Muscle of leg (tissue), 3 donors: ENCODE measurements at regions not wholly inside any gene's neighbourhood (a gene's known extent, or its start where the extent isn't known, plus 50 kb on each side); places are given as distances from the start of the nearest gene placed in this dataset.
"Not testable (repeated sequence)": the region's sequence is repeated elsewhere in the genome, so short reads cannot be mapped to it uniquely, and the experiment has no call there.

Experiments used
- DNase-seq: peaks from one replicate; pipeline ENCODE4 v3.0.0; 2013
- H3K27ac ChIP-seq: one replicate; pipeline ENCODE4 v1.5.1; 2013; ENCODE audit warnings: mild to moderate bottlenecking, low read length, control low read depth
- H3K27me3 ChIP-seq: one replicate; pipeline ENCODE4 v1.6.1; 2013; ENCODE audit warnings: low read length; ENCODE audit not compliant: control insufficient read depth, insufficient read depth
- H3K36me3 ChIP-seq: one replicate; pipeline ENCODE4 v1.6.1; 2013; ENCODE audit warnings: low read length; ENCODE audit not compliant: control insufficient read depth, insufficient read depth
- H3K4me1 ChIP-seq: one replicate; pipeline ENCODE4 v1.6.1; 2013; ENCODE audit warnings: low read length; ENCODE audit not compliant: control insufficient read depth, insufficient read depth
- H3K4me3 ChIP-seq: one replicate; pipeline ENCODE4 v1.5.1; 2013; ENCODE audit warnings: low read length, control low read depth
- H3K9me3 ChIP-seq: replicated peaks from 2 replicates; pipeline ENCODE4 v1.6.1; 2013; ENCODE audit warnings: low read depth, low read length; ENCODE audit not compliant: control insufficient read depth
- WGBS: methylation state at CpG from one replicate; pipeline ENCODE4 v1.1.5; 2013; ENCODE audit warnings: missing lambda C conversion rate; ENCODE audit not compliant: insufficient coverage; 5-methylcytosine and 5-hydroxymethylcytosine counted together

- not testable (repeated sequence) for H3K36me3 ChIP-seq, H3K4me1 ChIP-seq, H3K9me3 ChIP-seq, H3K27me3 ChIP-seq, DNase-seq, H3K4me3 ChIP-seq, H3K27ac ChIP-seq
- no CpG with 5 or more reads among the region's 1 CpG for WGBS
Observed at GRCh38 chr7:106713452-106713851, 52.5 kb upstream of the CCDC71L start.

GRCh38 chr7:106714590-106715442 lies 53.9 kb upstream of the CCDC71L start:
- not testable (repeated sequence) for H3K4me3 ChIP-seq, H3K36me3 ChIP-seq, H3K27me3 ChIP-seq, H3K4me1 ChIP-seq, H3K27ac ChIP-seq, DNase-seq, H3K9me3 ChIP-seq
- WGBS, result no CpG with 5 or more reads among the region's 6 CpGs

DNA sequence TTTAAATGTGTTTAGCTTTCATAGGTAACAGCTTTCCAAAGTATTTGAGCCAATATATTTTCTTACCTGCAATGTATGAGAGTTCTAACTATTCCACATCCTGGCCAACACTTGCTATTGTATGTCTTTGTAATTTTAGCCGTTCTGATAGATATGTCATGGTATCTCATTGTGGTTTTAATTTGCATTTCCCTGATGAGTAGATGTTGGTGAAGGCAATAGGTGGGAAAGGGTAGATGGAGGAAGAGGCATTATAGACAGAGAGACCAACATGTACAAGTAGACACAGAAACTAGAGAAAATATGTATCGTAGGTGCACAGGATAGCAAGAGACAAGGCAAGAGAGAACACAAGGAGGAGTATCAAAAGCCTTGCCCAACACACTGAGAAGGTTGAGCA lies 54.8 kb upstream of the CCDC71L start:
- H3K4me1 ChIP-seq, result no peaks in the 10 kb centered on the region
- H3K27me3 ChIP-seq, result no peaks in the 10 kb centered on the region
- H3K4me3 ChIP-seq, result no peak overlapping the region
- no peaks in the 10 kb centered on the region for H3K9me3 ChIP-seq
- no CpG with 5 or more reads among the region's 2 CpGs for WGBS
- no peaks in the 10 kb centered on the region for H3K36me3 ChIP-seq
- DNase-seq, result no peak
- no peak overlapping the region for H3K27ac ChIP-seq

- no peaks in the 10 kb centered on the region for H3K27me3 ChIP-seq
- no peaks in the 10 kb centered on the region for H3K9me3 ChIP-seq
- WGBS, result no CpG with 5 or more reads among the region's 1 CpG
- DNase-seq, result no peak
- no peaks in the 10 kb centered on the region for H3K36me3 ChIP-seq
- H3K27ac ChIP-seq, result no peak overlapping the region
- no peaks in the 10 kb centered on the region for H3K4me1 ChIP-seq
- H3K4me3 ChIP-seq, result no peak overlapping the region
Observed at GRCh38 chr7:106717254-106717954, 56.4 kb upstream of the CCDC71L start.

- no peak overlapping the region for H3K27ac ChIP-seq
- H3K4me3 ChIP-seq, result no peak overlapping the region
- H3K27me3 ChIP-seq, result no peaks in the 10 kb centered on the region
- H3K4me1 ChIP-seq, result no peaks in the 10 kb centered on the region
- no peaks in the 10 kb centered on the region for H3K36me3 ChIP-seq
- whole genome bisulfite sequencing, result 40% methylated on average over 1 of the region's 3 CpGs
- peak; percentile 59 for DNase-seq
- no peaks in the 10 kb centered on the region for H3K9me3 ChIP-seq
Observed at GRCh38 chr7:106717955-106718871, 57.3 kb upstream of the CCDC71L start.

DNA sequence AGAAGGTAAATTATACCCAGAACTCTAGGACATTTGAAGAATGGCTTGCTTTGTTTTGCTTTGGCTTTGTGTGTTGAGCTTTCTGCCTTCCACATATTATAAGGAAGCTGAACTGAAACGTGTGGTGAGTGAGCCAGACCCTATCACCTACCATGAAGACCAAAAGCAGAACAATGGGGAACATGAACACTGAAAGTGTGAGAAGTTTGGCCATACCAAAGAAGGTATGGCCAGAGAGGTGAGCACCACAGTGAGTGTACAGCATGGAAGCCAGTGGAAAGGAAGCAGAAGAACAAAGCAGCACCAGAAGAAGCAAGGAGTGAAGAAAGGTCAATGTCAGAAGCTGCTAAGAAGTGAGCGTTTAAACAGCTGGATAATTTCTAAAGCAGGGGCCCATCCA lies 59.7 kb upstream of the CCDC71L start:
- H3K4me3 ChIP-seq, result no peak overlapping the region
- H3K4me1 ChIP-seq, result no peaks in the 10 kb centered on the region
- WGBS, result 91% methylated on average over 1 of the region's 2 CpGs
- no peak overlapping the region for H3K27ac ChIP-seq
- no peak for DNase-seq
- no peaks in the 10 kb centered on the region for H3K27me3 ChIP-seq
- no peaks in the 10 kb centered on the region for H3K9me3 ChIP-seq
- H3K36me3 ChIP-seq, result no peaks in the 10 kb centered on the region

DNA sequence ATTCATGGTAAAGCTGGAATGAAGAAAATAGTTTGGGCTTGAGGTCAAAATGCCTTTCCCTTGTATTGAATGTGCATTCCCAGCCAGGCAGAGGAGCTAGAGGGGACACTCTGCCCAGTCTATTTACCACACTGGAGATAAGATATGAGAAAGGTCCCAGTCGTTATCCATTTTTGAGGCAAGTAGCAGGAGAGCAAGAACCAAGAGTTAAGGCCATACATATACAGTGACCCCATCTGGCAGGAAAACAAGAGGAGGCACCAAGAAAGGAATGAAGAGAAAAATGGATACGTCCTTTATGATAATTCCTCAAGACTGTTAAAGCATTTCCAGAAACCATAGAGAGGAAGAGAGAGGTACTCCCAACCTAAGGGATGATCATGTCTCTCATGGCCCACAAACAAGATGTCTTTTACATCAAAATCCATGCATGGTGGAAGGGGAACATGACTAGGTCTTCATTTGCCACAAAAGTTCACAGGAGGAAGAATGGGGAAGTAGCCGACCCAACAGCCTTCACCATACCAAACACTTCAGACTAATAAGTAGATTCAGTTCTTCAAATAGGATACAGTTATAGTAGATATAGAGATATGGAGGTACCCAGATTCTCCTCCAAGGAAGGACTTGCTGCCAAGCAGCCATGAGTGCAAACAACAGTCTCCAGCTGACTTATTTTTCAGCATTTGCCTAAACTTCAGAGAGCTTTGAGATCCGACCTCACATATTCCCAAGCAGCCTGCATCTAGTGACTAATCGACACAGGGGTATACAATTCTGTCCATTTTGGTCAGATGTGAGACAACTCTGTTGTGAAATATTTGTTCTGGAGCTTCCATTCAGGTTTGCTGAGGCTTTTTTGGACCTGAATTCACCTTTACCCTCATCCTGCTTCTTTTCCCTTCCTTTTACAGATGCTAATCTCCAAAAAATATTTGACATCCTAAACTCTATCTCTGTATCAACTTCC lies 61.1 kb upstream of the CCDC71L start:
- DNase-seq, result no peak

DNA sequence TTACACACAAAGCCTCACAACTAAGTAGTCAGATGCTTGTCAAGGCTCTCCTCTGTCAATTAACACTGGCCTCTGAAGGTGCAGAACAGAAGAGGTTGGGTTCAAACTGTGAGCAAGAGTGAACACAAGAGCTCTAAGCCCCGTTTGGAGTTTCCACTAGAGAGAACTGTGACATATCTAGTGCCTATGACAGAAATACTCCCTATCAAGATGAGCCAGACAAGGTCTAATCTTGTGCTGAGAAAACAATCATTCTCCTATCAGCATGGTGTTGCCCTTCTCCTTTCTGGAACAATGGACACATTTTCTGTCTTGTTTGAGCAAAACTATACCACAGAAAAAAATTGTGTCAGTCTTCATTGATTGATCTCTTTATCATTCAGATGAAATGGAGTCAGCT lies 62.4 kb upstream of the CCDC71L start:
- no peaks in the 10 kb centered on the region for H3K9me3 ChIP-seq
- no CpG with 5 or more reads among the region's 1 CpG for WGBS
- H3K4me3 ChIP-seq, result no peak overlapping the region
- no peaks in the 10 kb centered on the region for H3K4me1 ChIP-seq
- H3K27me3 ChIP-seq, result no peaks in the 10 kb centered on the region
- H3K27ac ChIP-seq, result no peak overlapping the region
- no peak for DNase-seq
- H3K36me3 ChIP-seq, result no peaks in the 10 kb centered on the region

More for the DNA sequence above, 61.1 kb upstream of the CCDC71L start:
- WGBS, result no CpG with 5 or more reads among the region's 5 CpGs
- no peaks in the 10 kb centered on the region for H3K4me1 ChIP-seq
- no peak overlapping the region for H3K4me3 ChIP-seq
- H3K27me3 ChIP-seq, result no peaks in the 10 kb centered on the region
- H3K36me3 ChIP-seq, result no peaks in the 10 kb centered on the region
- H3K9me3 ChIP-seq, result no peaks in the 10 kb centered on the region
- H3K27ac ChIP-seq, result no peak overlapping the region

GRCh38 chr7:106729720-106730385 lies 68.9 kb upstream of the CCDC71L start:
- no peak overlapping the region for H3K27ac ChIP-seq
- H3K4me3 ChIP-seq, result no peak overlapping the region
- H3K27me3 ChIP-seq, result no peaks in the 10 kb centered on the region
- H3K9me3 ChIP-seq, result no peaks in the 10 kb centered on the region
- WGBS, result 92% methylated on average over 1 of the region's 2 CpGs
- H3K36me3 ChIP-seq, result no peaks in the 10 kb centered on the region
- DNase-seq, result no peak
- H3K4me1 ChIP-seq, result no peaks in the 10 kb centered on the region
